22Rv1 (cell line): ENCODE measurements at regions not wholly inside any gene's neighbourhood (a gene's known extent, or its start where the extent isn't known, plus 50 kb on each side); places are given as distances from the start of the nearest gene placed in this dataset.

Experiments
- H3K27ac ChIP-seq: fragments of 450-650 bp; 2 replicates; pipeline ENCODE4 v1.5.1; 2017
- ZFX ChIP-seq: fragments of 450-650 bp; IDR thresholded peaks from 2 replicates; pipeline ENCODE4 v1.6.1; 2017; ENCODE audit warnings: antibody characterized with exemption, borderline replicate concordance
- TF ChIP-seq, protein P1 (sequence below): fragments of 450-650 bp; IDR thresholded peaks from 2 replicates; pipeline ENCODE4 v1.5.1; 2017; ENCODE audit warnings: mild to moderate bottlenecking

DNA sequence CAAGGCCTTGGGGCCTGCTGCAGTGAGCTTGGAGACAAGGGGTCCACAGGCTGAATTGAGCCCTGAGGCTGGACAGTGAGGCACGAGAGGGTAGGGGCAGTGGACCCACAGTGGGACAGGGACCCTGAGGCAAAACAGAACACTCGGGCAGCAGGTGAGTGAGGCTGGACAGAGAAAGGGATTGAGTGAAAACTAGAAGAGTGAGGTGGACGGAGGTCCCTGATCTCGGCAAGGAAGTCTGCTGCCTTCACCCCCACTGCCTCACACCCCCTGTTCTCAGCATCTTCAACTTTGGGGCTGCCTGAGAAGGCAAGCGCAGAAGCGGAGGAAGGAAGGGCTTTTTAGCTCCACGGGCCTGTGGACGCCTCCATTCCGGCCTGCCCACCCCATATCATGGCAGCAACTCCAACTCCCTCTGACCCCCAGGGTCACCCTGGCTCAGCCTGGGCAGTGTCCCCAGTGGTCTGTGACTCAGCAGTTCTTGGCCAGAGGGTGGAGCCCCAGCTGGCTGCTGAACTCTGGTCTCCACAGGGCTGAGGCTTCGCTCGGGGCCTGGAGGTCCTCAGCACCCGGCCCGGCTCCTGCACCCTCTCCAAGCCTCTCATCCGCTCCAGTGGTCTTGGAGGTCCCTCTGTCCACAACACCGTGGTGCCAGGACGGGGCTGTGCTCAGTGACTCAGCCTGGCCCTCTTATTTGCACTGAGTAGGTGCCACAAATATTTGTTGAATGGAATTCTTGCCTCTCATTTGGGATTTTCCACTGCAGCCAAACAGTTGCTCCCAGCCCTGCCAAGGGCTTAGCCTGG is 60.0 kb upstream of the EPS8L3 start:
- no peak overlapping the region for H3K27ac ChIP-seq
- TF ChIP-seq ZFX: no peak
- TF ChIP-seq, protein P1, sequence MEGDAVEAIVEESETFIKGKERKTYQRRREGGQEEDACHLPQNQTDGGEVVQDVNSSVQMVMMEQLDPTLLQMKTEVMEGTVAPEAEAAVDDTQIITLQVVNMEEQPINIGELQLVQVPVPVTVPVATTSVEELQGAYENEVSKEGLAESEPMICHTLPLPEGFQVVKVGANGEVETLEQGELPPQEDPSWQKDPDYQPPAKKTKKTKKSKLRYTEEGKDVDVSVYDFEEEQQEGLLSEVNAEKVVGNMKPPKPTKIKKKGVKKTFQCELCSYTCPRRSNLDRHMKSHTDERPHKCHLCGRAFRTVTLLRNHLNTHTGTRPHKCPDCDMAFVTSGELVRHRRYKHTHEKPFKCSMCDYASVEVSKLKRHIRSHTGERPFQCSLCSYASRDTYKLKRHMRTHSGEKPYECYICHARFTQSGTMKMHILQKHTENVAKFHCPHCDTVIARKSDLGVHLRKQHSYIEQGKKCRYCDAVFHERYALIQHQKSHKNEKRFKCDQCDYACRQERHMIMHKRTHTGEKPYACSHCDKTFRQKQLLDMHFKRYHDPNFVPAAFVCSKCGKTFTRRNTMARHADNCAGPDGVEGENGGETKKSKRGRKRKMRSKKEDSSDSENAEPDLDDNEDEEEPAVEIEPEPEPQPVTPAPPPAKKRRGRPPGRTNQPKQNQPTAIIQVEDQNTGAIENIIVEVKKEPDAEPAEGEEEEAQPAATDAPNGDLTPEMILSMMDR: no peak

DNA sequence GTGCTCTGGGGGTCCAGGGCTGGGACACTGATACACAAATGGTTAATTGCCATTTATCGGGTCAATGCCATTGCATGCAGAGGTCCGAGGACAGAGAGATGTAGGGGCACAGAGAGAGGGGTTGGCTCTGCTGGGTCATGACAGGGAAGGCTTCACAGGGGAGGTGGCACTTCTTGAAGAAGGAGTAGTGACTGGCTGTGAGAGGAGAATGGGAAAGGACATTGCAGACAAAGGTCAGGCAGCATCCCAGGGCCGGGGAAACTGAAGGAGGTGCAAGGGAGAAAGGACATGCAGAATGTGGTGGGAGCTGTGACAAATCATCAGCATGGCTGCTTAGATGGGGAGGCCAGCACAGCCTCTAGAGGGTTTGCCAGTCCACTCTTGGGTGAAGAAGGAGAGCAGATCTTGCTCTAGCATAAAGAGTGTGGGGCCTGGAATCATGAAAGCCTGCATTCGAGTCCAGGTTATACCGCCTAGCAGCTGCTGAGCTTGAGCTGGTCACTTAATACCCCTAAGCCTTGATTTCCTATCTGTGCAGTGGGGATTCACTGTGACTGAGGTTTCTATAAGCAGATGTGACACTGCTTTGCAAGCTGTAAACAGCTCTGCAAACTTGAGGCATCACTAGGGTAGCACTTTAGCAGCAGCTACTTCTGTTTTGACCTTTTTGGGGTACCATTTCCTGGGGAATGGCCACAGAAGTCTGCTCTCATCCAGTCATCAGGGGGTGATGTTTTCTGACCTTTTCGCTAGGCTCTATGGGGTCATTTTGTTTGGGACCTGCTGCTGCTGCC is 59.2 kb upstream of the EPS8L3 start:
- no peak for TF ChIP-seq ZFX
- TF ChIP-seq, protein P1: no peak
- H3K27ac ChIP-seq: no peak overlapping the region

DNA sequence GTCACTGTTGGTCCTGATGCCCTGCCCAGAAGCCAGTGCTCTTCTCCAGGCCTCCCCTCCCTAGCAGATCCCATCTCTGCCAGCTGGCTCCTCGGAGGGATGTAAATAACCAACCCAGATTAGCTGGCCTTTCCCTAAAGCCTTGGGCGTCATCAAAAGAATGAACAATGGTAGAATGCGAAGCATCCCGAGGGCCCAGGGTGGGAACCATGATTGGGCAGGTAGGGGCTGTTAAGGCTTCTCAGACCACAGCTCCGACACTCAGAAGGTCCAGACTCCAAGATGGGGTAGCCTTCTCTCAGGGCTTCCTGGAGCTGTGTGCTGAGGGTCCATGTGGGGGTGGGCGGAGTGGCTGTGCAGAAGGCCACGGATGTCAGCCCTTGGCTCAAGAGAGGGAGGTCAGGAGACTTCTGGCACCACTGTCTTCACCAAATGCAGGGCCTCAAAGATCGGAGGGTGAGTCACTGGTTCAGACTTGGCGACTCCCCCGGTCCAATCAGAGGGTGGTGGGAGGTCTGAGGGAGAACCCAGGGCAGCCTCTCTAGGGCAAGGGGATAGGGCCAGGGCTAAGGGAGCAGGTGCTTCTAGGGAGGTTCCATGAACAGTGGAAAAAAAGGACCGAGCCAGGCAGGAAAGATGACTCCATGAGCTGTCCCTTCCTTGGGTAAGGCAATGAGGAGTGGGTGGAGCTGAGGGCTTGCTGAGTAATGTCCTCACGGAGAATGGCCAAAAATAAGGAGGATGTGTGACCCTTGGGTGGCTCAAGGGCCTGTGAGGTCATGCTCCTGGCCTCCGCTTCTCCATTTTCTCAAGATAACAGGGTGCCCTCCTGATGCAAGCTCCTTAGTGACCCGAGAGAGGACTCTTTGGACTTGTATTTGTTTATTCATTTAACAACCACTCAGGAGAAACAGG is 58.4 kb upstream of the EPS8L3 start:
- no peak overlapping the region for H3K27ac ChIP-seq
- TF ChIP-seq ZFX: no peak
- TF ChIP-seq, protein P1: no peak

DNA sequence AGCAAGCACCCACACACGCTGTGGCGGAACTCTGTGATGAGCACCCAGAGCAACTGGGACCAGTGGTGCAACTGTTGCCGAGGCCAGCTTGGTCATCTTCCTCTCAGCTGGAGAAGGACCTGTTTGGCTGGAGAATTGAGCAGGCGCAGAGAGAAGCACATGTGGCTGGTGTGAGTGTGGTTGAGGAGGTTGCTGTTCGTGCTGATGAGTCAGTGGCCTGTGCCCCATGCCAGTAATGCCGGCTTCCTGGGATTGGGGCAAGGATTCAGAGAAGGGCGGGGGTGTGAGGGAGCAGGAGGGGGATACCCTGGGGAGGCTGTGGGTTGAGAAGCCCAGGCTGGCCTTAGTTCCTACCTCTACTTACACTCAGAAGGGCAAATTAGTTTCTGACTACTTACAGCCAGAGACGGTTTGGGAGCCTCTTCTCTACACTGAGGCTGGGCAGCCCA is 57.5 kb upstream of the EPS8L3 start:
- no peak overlapping the region for H3K27ac ChIP-seq
- TF ChIP-seq, protein P1: no peak
- TF ChIP-seq ZFX: no peak

DNA sequence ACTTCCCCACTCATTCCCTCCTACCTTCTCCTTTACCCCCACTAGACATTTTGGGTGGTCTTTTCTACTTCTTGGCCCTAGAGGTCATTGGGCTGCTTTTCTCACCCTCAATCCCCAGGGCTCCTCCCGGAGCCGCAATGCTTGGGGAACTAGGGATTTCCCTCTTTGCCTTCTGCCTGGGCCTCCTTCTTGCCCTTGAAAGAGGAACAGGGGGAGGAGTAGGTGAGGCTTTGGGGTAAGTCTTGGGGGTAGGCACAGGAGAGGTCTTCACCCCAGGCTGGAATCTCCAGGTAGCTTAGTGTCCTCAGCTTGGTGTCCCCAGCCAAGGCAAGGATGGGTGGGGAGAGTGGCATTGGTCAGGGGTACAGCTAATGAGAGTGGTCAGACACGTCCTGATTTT is 56.2 kb upstream of the EPS8L3 start:
- H3K27ac ChIP-seq: no peak overlapping the region
- TF ChIP-seq, protein P1: no peak
- no peak for TF ChIP-seq ZFX

DNA sequence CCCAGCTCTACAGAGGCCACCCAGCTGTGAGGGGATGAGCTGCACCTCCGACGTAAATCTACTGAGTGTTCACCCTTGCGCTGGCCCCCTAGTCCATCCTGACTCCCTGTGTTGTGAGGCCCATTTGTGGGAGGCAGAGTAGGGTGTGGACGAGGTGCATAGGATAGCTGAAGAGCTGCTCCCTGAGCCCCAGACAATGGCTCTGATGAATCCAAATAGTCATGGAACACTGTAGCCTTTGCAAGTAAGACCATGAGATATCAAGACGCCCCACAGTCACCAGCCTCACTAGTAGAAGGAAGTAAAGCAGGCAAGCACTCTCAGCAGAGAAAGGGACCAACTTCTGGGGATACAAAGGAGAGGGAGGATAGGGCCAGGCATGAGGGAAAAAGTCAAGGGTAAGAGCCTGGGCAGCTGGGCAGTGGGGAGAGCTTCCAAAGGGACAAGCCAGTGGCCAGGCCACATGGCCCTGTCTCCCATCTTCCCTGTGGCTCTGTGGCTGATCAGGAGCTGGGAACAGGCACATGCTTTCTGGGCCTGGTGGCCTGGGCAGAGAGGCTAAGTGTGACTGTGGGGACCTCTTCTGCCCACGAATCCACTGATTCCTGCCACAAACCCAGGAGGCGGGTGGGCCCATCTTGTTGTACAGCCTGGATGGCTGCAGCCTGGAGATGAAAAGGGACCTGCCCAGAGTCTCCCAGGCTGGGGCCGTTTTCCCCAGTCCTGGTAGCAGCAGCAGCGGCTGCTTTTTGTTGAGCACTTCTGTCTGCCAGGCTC is 55.5 kb upstream of the EPS8L3 start:
- TF ChIP-seq, protein P1: no peak
- TF ChIP-seq ZFX: no peak
- no peak overlapping the region for H3K27ac ChIP-seq
